NCI-H748 treated with DMSO at 0.1 percent for 48 hours (cell line): ENCODE measurements at regions not wholly inside any gene's neighbourhood (a gene's known extent, or its start where the extent isn't known, plus 50 kb on each side); places are given as distances from the start of the nearest gene placed in this dataset.
A peak's percentile ranks its signal among the peaks of the same experiment; 100 is the strongest.

Experiments used
- DNase-seq: peaks from one replicate; lab custom pipeline; 2025; lab: John Stamatoyannopoulos, UW

GRCh38 chr2:74760875-74761630, 72.9 kb upstream of the HK2 start:
- no peak for DNase-seq

- no peak for DNase-seq
Measured at GRCh38 chr2:74762789-74763188, 71.1 kb upstream of the HK2 start.

GRCh38 chr2:74763962-74764428, 69.9 kb upstream of the HK2 start:
- DNase-seq = no peak

- peak; percentile 55 for DNase-seq
Measured at GRCh38 chr2:74764429-74765272, 69.3 kb upstream of the HK2 start.

GRCh38 chr2:74766780-74767179, 67.1 kb upstream of the HK2 start:
- no peak for DNase-seq

GRCh38 chr2:74767618-74768017, 66.3 kb upstream of the HK2 start:
- DNase-seq = no peak

- no peak for DNase-seq
Measured at GRCh38 chr2:74768401-74768914, 65.5 kb upstream of the HK2 start.

- no peak for DNase-seq
Measured at GRCh38 chr2:74772046-74772445, 61.9 kb upstream of the HK2 start.

GRCh38 chr2:74777161-74777900, 56.6 kb upstream of the HK2 start:
- DNase-seq = no peak

- DNase-seq = peak; percentile 87
Measured at GRCh38 chr2:74778381-74779264, 55.3 kb upstream of the HK2 start.

- DNase-seq = peak; percentile 54
Measured at GRCh38 chr2:74779265-74779558, 54.7 kb upstream of the HK2 start.

- no peak for DNase-seq
Measured at GRCh38 chr2:74779587-74780135, 54.3 kb upstream of the HK2 start.
